ENCODE measurements at regions not wholly inside any gene's neighbourhood (a gene's known extent, or its start where the extent isn't known, plus 50 kb on each side); places are given as distances from the start of the nearest gene placed in this dataset.

GRCh38 chrX:69371159-69371558, 133.0 kb upstream of the NALF2 start:
- TF ChIP-seq CTCF (IDR thresholded peaks at IDR 0.05): no peak
- POLR2A ChIA-PET: no interaction called here
- no peaks in the 10 kb centered on the region for H3K36me3 ChIP-seq (ENCODE audit: insufficient read depth, low read length)
- H3K27me3 Mint-ChIP-seq: no peaks in the 10 kb centered on the region
- no peaks in the 10 kb centered on the region for H3K4me1 Mint-ChIP-seq (ENCODE audit: low read depth)
- no peak overlapping the region for H3K27ac Mint-ChIP-seq
- H3K9me3 Mint-ChIP-seq: peaks cover 2% of the 10 kb centered on the region
- no peak for ATAC-seq (ENCODE audit: poor library complexity)
- CTCF ChIA-PET: no interaction called here
- no peaks in the 10 kb centered on the region for H3K36me3 Mint-ChIP-seq (ENCODE audit: low read depth)
- no peak overlapping the region for H3K27ac ChIP-seq (ENCODE audit: low read depth in 1 of 2, low read length in 2 of 2)
- no peaks in the 10 kb centered on the region for H3K27me3 ChIP-seq (ENCODE audit: control insufficient read depth in 1 of 2, insufficient read depth in 2 of 2, low read length in 2 of 2)
- intact Hi-C loops (cut with DNase I, micrococcal nuclease): no loop called here
- no peak for DNase-seq
- no peaks in the 10 kb centered on the region for H3K9me3 ChIP-seq (ENCODE audit: control insufficient read depth in 1 of 2, insufficient read depth in 1 of 2, low read length in 2 of 2)
- no peak overlapping the region for H3K4me3 Mint-ChIP-seq
- no peak overlapping the region for H3K4me3 ChIP-seq (ENCODE audit: low read length)
- no peaks in the 10 kb centered on the region for H3K4me1 ChIP-seq (ENCODE audit: insufficient read depth, low read length)

- ATAC-seq (ENCODE audit: poor library complexity): no peak
- Histone ChIP-seq H3K27me3 (ENCODE audit: control insufficient read depth in 1 of 2, insufficient read depth in 2 of 2, low read length in 2 of 2) (no peaks in the 10 kb centered on the region), H3K4me1 (ENCODE audit: insufficient read depth, low read length) (no peaks in the 10 kb centered on the region), H3K36me3 (ENCODE audit: insufficient read depth, low read length) (no peaks in the 10 kb centered on the region), H3K9me3 (ENCODE audit: control insufficient read depth in 1 of 2, insufficient read depth in 1 of 2, low read length in 2 of 2) (no peaks in the 10 kb centered on the region), H3K4me3 (ENCODE audit: low read length) (no peak overlapping the region), H3K27ac (ENCODE audit: low read depth in 1 of 2, low read length in 2 of 2) (no peak overlapping the region)
- no peak for DNase-seq
- no peaks in the 10 kb centered on the region for H3K4me1 Mint-ChIP-seq (ENCODE audit: low read depth)
- intact Hi-C loops (cut with DNase I, micrococcal nuclease): no loop called here
- no peak for TF ChIP-seq CTCF (IDR thresholded peaks at IDR 0.05)
- H3K27ac Mint-ChIP-seq: no peak overlapping the region
- CTCF ChIA-PET: no interaction called here
- H3K9me3 Mint-ChIP-seq: no peaks in the 10 kb centered on the region
- POLR2A ChIA-PET: no interaction called here
- H3K36me3 Mint-ChIP-seq (ENCODE audit: low read depth): no peaks in the 10 kb centered on the region
- H3K27me3 Mint-ChIP-seq: no peaks in the 10 kb centered on the region
- H3K4me3 Mint-ChIP-seq: no peak overlapping the region
These were observed 134.1 kb upstream of the NALF2 start for GRCh38 chrX:69369999-69370398.

DNA sequence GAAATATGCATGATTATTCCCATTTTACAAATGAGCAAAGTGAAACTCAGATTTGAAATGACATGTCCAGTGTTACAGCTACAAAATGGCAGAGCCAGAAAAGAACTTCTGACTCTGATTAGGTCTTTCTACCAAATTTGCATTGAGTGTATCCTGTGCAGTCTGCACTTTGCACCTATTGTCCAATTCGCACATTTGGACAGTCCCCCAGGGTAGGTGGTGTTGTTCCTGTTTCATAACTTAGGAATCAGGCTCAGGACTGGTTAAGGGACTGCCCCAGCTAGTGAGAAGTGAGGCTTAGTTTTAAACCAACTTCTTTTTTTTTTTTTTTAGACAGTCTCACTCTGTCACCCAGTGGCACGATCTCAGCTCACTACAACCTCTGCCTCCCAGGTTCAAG, 137.9 kb upstream of the NALF2 start:
- TF ChIP-seq CTCF (IDR thresholded peaks at IDR 0.05): no peak
- Mint-ChIP-seq H3K4me3 (no peak overlapping the region), H3K4me1 (ENCODE audit: low read depth) (no peaks in the 10 kb centered on the region), H3K36me3 (ENCODE audit: low read depth) (no peaks in the 10 kb centered on the region), H3K27me3 (no peaks in the 10 kb centered on the region), H3K27ac (no peak overlapping the region), H3K9me3 (no peaks in the 10 kb centered on the region)
- no peak overlapping the region for H3K4me3 ChIP-seq (ENCODE audit: low read length)
- intact Hi-C loops (cut with DNase I, micrococcal nuclease): no loop called here
- H3K27me3 ChIP-seq (ENCODE audit: control insufficient read depth in 1 of 2, insufficient read depth in 2 of 2, low read length in 2 of 2): no peaks in the 10 kb centered on the region
- no peaks in the 10 kb centered on the region for H3K4me1 ChIP-seq (ENCODE audit: insufficient read depth, low read length)
- DNase-seq (no peak), ATAC-seq (ENCODE audit: poor library complexity) (no peak)
- H3K9me3 ChIP-seq (ENCODE audit: control insufficient read depth in 1 of 2, insufficient read depth in 1 of 2, low read length in 2 of 2): no peaks in the 10 kb centered on the region
- H3K36me3 ChIP-seq (ENCODE audit: insufficient read depth, low read length): no peaks in the 10 kb centered on the region
- POLR2A ChIA-PET: no interaction called here
- no peak overlapping the region for H3K27ac ChIP-seq (ENCODE audit: low read depth in 1 of 2, low read length in 2 of 2)
- CTCF ChIA-PET: no interaction called here
